ENCODE measurements at regions not wholly inside any gene's neighbourhood (a gene's known extent, or its start where the extent isn't known, plus 50 kb on each side); places are given as distances from the start of the nearest gene placed in this dataset.

DNA sequence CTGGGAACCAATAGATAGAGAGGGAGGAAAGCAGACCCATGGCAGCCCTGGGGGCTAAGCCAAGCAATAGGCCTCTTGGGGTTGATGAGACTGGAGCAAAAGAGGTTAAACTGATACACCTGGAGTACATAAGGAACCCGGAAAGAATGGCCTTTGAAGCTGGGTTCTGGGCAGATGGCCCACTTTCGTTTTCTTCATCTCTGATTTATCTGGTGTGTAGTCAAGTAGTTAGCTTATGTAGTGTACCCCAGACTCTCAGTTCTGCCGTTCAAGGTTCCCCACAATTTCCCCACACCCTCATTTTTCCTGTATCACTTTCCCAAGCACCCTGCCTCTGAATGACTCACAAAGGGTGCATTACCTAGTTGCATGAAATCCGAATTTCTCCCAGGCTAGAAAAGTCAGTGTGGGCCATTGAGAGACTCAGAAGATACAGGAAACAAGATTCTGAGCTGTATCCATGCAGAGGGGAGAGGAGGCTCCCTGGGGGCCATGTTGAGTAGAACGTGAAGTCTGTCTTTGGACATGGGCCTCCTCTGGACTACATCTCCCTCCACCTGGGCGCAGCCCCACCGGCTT lies 235.0 kb downstream of the LOXHD1 start (continued):
- TF ChIP-seq POLR2AphosphoS5 (IDR thresholded peaks at IDR 0.05; ENCODE audit: control insufficient read depth, insufficient read depth, low read depth, low read length) = no peak
- peak; percentile 67; the same call in 1 of the 2 replicates for TF ChIP-seq NFRKB (IDR thresholded peaks at IDR 0.05; ENCODE audit: low read depth)
- TF ChIP-seq SMC3 (conservative IDR thresholded peaks at IDR 0.05; ENCODE audit: insufficient read depth, low read depth, low read length) = no peak
- TF ChIP-seq, protein P1, sequence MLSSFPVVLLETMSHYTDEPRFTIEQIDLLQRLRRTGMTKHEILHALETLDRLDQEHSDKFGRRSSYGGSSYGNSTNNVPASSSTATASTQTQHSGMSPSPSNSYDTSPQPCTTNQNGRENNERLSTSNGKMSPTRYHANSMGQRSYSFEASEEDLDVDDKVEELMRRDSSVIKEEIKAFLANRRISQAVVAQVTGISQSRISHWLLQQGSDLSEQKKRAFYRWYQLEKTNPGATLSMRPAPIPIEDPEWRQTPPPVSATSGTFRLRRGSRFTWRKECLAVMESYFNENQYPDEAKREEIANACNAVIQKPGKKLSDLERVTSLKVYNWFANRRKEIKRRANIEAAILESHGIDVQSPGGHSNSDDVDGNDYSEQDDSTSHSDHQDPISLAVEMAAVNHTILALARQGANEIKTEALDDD (IDR thresholded peaks at IDR 0.05) = no peak
- TF ChIP-seq, protein P2, sequence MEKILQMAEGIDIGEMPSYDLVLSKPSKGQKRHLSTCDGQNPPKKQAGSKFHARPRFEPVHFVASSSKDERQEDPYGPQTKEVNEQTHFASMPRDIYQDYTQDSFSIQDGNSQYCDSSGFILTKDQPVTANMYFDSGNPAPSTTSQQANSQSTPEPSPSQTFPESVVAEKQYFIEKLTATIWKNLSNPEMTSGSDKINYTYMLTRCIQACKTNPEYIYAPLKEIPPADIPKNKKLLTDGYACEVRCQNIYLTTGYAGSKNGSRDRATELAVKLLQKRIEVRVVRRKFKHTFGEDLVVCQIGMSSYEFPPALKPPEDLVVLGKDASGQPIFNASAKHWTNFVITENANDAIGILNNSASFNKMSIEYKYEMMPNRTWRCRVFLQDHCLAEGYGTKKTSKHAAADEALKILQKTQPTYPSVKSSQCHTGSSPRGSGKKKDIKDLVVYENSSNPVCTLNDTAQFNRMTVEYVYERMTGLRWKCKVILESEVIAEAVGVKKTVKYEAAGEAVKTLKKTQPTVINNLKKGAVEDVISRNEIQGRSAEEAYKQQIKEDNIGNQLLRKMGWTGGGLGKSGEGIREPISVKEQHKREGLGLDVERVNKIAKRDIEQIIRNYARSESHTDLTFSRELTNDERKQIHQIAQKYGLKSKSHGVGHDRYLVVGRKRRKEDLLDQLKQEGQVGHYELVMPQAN (IDR thresholded peaks at IDR 0.05; ENCODE audit: borderline replicate concordance) = no peak
- no peak for TF ChIP-seq SMARCB1 (IDR thresholded peaks at IDR 0.05; ENCODE audit: insufficient read length, low read depth)
- TF ChIP-seq TAF15 (IDR thresholded peaks at IDR 0.05; ENCODE audit: low read depth, low read length) = no peak
- no peak for TF ChIP-seq BMI1 (IDR thresholded peaks at IDR 0.05; ENCODE audit: low read length)
- no peak for TF ChIP-seq ZNF57 (CRISPR knock-in tag; IDR thresholded peaks at IDR 0.05)
- TF ChIP-seq, protein P3, sequence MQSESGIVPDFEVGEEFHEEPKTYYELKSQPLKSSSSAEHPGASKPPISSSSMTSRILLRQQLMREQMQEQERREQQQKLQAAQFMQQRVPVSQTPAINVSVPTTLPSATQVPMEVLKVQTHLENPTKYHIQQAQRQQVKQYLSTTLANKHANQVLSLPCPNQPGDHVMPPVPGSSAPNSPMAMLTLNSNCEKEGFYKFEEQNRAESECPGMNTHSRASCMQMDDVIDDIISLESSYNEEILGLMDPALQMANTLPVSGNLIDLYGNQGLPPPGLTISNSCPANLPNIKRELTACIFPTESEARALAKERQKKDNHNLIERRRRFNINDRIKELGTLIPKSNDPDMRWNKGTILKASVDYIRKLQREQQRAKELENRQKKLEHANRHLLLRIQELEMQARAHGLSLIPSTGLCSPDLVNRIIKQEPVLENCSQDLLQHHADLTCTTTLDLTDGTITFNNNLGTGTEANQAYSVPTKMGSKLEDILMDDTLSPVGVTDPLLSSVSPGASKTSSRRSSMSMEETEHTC (IDR thresholded peaks at IDR 0.05) = no peak
- TF ChIP-seq, protein P4, sequence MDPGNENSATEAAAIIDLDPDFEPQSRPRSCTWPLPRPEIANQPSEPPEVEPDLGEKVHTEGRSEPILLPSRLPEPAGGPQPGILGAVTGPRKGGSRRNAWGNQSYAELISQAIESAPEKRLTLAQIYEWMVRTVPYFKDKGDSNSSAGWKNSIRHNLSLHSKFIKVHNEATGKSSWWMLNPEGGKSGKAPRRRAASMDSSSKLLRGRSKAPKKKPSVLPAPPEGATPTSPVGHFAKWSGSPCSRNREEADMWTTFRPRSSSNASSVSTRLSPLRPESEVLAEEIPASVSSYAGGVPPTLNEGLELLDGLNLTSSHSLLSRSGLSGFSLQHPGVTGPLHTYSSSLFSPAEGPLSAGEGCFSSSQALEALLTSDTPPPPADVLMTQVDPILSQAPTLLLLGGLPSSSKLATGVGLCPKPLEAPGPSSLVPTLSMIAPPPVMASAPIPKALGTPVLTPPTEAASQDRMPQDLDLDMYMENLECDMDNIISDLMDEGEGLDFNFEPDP (CRISPR knock-in tag; IDR thresholded peaks at IDR 0.05) = no peak
